HFFc6 (cell line): ENCODE measurements at regions not wholly inside any gene's neighbourhood (a gene's known extent, or its start where the extent isn't known, plus 50 kb on each side); places are given as distances from the start of the nearest gene placed in this dataset.

Experiments
- DNase-seq: peaks from one replicate; pipeline ENCODE4 v3.0.0-alpha.2; 2018
- H3K27ac Mint-ChIP-seq: 2 replicates; pipeline ENCODE4 v1.8.0; 2020; ENCODE audit warnings: mild to moderate bottlenecking, mixed read lengths
- H3K27me3 Mint-ChIP-seq: 2 replicates; pipeline ENCODE4 v1.8.0; 2021; ENCODE audit warnings: mild to moderate bottlenecking, moderate library complexity, mixed read lengths; ENCODE audit not compliant: insufficient read depth
- H3K36me3 Mint-ChIP-seq: 2 replicates; pipeline ENCODE4 v1.8.0; 2021; ENCODE audit warnings: low read depth, mixed read lengths
- H3K4me1 Mint-ChIP-seq: 2 replicates; pipeline ENCODE4 v1.8.0; 2020; ENCODE audit warnings: low read depth, mixed read lengths
- H3K4me3 Mint-ChIP-seq: 2 replicates; pipeline ENCODE4 v1.8.0; 2020; ENCODE audit warnings: mild to moderate bottlenecking, moderate library complexity, mixed read lengths
- H3K9me3 Mint-ChIP-seq: 2 replicates; pipeline ENCODE4 v1.8.0; 2020; ENCODE audit warnings: mild to moderate bottlenecking, mixed read lengths
- TF ChIP-seq, protein P1 (sequence below): fragments of 200-600 bp; sonication (generic); IDR thresholded peaks from 2 replicates; pipeline ENCODE4 v1.5.0; 2021; ENCODE audit warnings: antibody characterized with exemption, mild to moderate bottlenecking

- no peak for DNase-seq
- H3K27ac Mint-ChIP-seq = no peak overlapping the region
- H3K36me3 Mint-ChIP-seq = no peaks in the 10 kb centered on the region
- H3K4me1 Mint-ChIP-seq = peaks cover 29% of the 10 kb centered on the region
- TF ChIP-seq, protein P1, sequence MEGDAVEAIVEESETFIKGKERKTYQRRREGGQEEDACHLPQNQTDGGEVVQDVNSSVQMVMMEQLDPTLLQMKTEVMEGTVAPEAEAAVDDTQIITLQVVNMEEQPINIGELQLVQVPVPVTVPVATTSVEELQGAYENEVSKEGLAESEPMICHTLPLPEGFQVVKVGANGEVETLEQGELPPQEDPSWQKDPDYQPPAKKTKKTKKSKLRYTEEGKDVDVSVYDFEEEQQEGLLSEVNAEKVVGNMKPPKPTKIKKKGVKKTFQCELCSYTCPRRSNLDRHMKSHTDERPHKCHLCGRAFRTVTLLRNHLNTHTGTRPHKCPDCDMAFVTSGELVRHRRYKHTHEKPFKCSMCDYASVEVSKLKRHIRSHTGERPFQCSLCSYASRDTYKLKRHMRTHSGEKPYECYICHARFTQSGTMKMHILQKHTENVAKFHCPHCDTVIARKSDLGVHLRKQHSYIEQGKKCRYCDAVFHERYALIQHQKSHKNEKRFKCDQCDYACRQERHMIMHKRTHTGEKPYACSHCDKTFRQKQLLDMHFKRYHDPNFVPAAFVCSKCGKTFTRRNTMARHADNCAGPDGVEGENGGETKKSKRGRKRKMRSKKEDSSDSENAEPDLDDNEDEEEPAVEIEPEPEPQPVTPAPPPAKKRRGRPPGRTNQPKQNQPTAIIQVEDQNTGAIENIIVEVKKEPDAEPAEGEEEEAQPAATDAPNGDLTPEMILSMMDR = no peak
- peaks cover 6% of the 10 kb centered on the region for H3K27me3 Mint-ChIP-seq
- H3K9me3 Mint-ChIP-seq = no peaks in the 10 kb centered on the region
- H3K4me3 Mint-ChIP-seq = no peak overlapping the region
These were observed 252.2 kb upstream of the RBBP8 start for GRCh38 chr18:22680944-22681343.

- Mint-ChIP-seq H3K27me3 (peaks cover 6% of the 10 kb centered on the region), H3K27ac (no peak overlapping the region), H3K9me3 (no peaks in the 10 kb centered on the region), H3K4me3 (no peak overlapping the region), H3K36me3 (no peaks in the 10 kb centered on the region), H3K4me1 (peaks cover 29% of the 10 kb centered on the region)
- TF ChIP-seq, protein P1 = no peak
- no peak for DNase-seq
These were observed 251.2 kb upstream of the RBBP8 start for GRCh38 chr18:22681908-22682307.

DNA sequence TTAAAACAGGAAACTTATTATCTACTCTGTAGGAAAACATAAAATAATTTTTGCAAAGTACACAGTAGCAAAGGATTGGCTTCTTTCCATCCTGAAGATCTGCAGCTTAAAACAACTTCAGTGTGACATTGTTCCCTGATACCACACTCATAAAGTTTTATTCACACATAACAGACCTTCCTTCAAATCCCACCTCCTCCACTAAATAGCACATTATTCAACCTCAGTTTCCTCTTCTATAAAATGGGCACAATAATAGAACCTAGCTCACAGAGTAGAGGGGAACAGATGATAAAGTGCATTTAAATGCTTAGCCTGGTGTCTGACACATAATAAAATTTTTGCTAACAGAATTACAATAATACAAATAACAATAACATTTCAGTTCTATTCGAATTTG is 250.4 kb upstream of the RBBP8 start:
- H3K27ac Mint-ChIP-seq = no peak overlapping the region
- H3K9me3 Mint-ChIP-seq = no peaks in the 10 kb centered on the region
- H3K4me3 Mint-ChIP-seq = peak overlapping the region; percentile 69; the same call in 1 of the 2 replicates
- no peaks in the 10 kb centered on the region for H3K36me3 Mint-ChIP-seq
- TF ChIP-seq, protein P1 = no peak
- peaks cover 6% of the 10 kb centered on the region for H3K27me3 Mint-ChIP-seq
- H3K4me1 Mint-ChIP-seq = peaks cover 29% of the 10 kb centered on the region
- no peak for DNase-seq

DNA sequence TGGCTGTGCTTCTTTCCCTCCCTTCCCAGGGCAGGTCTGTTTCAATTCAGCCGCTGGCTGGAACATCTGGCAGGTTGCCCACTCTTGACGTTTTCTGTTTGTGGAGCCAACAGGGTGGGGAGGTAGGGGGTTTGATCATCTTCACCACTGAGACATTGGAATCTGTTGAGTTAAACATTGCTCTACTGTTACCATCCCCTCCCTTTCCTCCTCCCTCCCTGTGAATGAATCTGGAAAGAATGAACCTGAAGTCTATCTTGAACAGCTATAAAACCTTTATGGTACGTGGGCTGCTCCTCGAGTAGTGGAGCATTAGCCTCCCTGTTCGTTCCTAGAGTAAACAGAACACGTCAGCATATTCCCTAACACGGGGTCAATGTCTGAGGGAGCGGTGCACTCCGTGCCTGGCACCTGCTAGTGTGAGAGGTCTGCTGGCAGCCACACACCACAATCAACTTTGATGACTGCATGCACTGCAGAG is 249.9 kb upstream of the RBBP8 start:
- peak; percentile 43 for DNase-seq
- Mint-ChIP-seq H3K4me3 (peak overlapping the region; percentile 69), H3K27me3 (peaks cover 6% of the 10 kb centered on the region), H3K27ac (no peak overlapping the region), H3K36me3 (no peaks in the 10 kb centered on the region), H3K9me3 (no peaks in the 10 kb centered on the region), H3K4me1 (peaks cover 29% of the 10 kb centered on the region)
- TF ChIP-seq, protein P1 = no peak

- TF ChIP-seq, protein P1 = no peak
- no peaks in the 10 kb centered on the region for H3K9me3 Mint-ChIP-seq
- no peak overlapping the region for H3K27ac Mint-ChIP-seq
- H3K27me3 Mint-ChIP-seq = peaks cover 6% of the 10 kb centered on the region
- peaks cover 29% of the 10 kb centered on the region for H3K4me1 Mint-ChIP-seq
- no peak for DNase-seq
- H3K4me3 Mint-ChIP-seq = no peak overlapping the region
- H3K36me3 Mint-ChIP-seq = no peaks in the 10 kb centered on the region
These were observed 249.3 kb upstream of the RBBP8 start for GRCh38 chr18:22683786-22684185.

- peaks cover 6% of the 10 kb centered on the region for H3K27me3 Mint-ChIP-seq
- H3K4me1 Mint-ChIP-seq = peaks cover 29% of the 10 kb centered on the region
- H3K27ac Mint-ChIP-seq = no peak overlapping the region
- DNase-seq = no peak
- TF ChIP-seq, protein P1 = no peak
- no peaks in the 10 kb centered on the region for H3K9me3 Mint-ChIP-seq
- no peak overlapping the region for H3K4me3 Mint-ChIP-seq
- no peaks in the 10 kb centered on the region for H3K36me3 Mint-ChIP-seq
These were observed 248.9 kb upstream of the RBBP8 start for GRCh38 chr18:22684268-22684667.
